Neural crest cell (in vitro differentiated cells): ENCODE measurements at regions not wholly inside any gene's neighbourhood (a gene's known extent, or its start where the extent isn't known, plus 50 kb on each side); places are given as distances from the start of the nearest gene placed in this dataset.

ENCODE experiments used
- DNase-seq: peaks from one replicate; pipeline ENCODE4 v3.0.0; 2021; ENCODE audit warnings: low read depth, mixed read lengths, low spot score
- H3K27ac Mint-ChIP-seq: one replicate; pipeline ENCODE4 v1.8.0; 2021; ENCODE audit warnings: mild to moderate bottlenecking, mixed read lengths; ENCODE audit not compliant: unreplicated experiment
- H3K27me3 Mint-ChIP-seq: 2 replicates; pipeline ENCODE4 v1.8.0; 2021; ENCODE audit warnings: low read depth, mild to moderate bottlenecking, mixed read lengths
- H3K36me3 Mint-ChIP-seq: 2 replicates; pipeline ENCODE4 v1.8.0; 2021; ENCODE audit warnings: low read depth, mild to moderate bottlenecking, mixed read lengths
- H3K4me1 Mint-ChIP-seq: 2 replicates; pipeline ENCODE4 v1.8.0; 2021; ENCODE audit warnings: mixed read lengths
- H3K4me3 Mint-ChIP-seq: one replicate; pipeline ENCODE4 v1.8.0; 2021; ENCODE audit warnings: mild to moderate bottlenecking, mixed read lengths
- H3K9me3 Mint-ChIP-seq: 2 replicates; pipeline ENCODE4 v1.8.0; 2021; ENCODE audit warnings: mixed read lengths
- CTCF ChIP-seq: fragments of 200-600 bp; sonication (generic); conservative IDR thresholded peaks from 2 replicates; pipeline ENCODE4 v1.5.0; 2021; ENCODE audit warnings: antibody characterized with exemption, mild to moderate bottlenecking

DNA sequence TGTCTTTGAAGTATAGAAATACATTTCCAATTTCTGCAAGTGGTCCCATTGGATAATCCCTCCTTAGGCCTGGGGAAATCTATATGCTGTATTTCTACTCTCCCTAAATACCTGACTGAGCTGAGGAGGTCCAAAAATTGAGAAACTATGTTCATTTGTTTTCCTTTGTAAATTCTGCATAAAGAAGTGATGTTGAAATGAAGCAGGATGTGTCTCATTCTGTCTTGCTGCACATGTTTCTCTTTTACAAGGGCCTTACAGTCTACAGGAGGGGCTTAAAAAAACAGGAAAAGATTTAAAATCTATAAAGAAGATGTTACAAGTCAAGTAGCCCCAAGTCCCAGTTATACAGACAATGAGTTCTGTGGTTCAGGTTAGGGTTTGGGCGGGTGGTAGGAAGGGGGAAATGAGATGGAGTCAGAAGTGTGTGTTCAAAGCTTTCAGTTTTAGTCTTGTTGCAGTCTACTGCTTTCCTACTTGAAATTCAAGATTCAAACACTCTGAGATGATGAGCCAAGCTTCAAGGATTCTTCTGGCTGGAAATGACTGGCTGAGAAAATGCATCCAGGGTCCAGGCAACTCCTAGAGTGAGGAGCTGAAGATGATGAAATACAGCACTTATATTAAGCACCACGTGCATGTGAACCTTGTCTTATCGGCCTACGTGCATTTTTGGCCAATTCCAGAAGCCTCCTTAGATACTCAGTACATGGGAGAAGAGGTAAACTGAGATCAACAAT lies 146.3 kb upstream of the CELF4 start:
- no peak overlapping the region for H3K27ac Mint-ChIP-seq
- no peak for DNase-seq
- H3K4me1 Mint-ChIP-seq = no peaks in the 10 kb centered on the region
- H3K36me3 Mint-ChIP-seq = no peaks in the 10 kb centered on the region
- H3K9me3 Mint-ChIP-seq = no peaks in the 10 kb centered on the region
- H3K27me3 Mint-ChIP-seq = no peaks in the 10 kb centered on the region
- H3K4me3 Mint-ChIP-seq = no peak overlapping the region
- TF ChIP-seq CTCF = no peak

- DNase-seq = no peak
- H3K9me3 Mint-ChIP-seq = no peaks in the 10 kb centered on the region
- H3K4me3 Mint-ChIP-seq = no peak overlapping the region
- H3K36me3 Mint-ChIP-seq = no peaks in the 10 kb centered on the region
- no peaks in the 10 kb centered on the region for H3K27me3 Mint-ChIP-seq
- no peak for TF ChIP-seq CTCF
- no peaks in the 10 kb centered on the region for H3K4me1 Mint-ChIP-seq
- H3K27ac Mint-ChIP-seq = no peak overlapping the region
Measured at GRCh38 chr18:37710726-37711125, 145.1 kb upstream of the CELF4 start.

GRCh38 chr18:37709740-37710139 lies 144.1 kb upstream of the CELF4 start:
- no peak overlapping the region for H3K27ac Mint-ChIP-seq
- no peak overlapping the region for H3K4me3 Mint-ChIP-seq
- no peaks in the 10 kb centered on the region for H3K4me1 Mint-ChIP-seq
- H3K36me3 Mint-ChIP-seq = no peaks in the 10 kb centered on the region
- H3K9me3 Mint-ChIP-seq = no peaks in the 10 kb centered on the region
- no peak for TF ChIP-seq CTCF
- no peak for DNase-seq
- no peaks in the 10 kb centered on the region for H3K27me3 Mint-ChIP-seq

DNA sequence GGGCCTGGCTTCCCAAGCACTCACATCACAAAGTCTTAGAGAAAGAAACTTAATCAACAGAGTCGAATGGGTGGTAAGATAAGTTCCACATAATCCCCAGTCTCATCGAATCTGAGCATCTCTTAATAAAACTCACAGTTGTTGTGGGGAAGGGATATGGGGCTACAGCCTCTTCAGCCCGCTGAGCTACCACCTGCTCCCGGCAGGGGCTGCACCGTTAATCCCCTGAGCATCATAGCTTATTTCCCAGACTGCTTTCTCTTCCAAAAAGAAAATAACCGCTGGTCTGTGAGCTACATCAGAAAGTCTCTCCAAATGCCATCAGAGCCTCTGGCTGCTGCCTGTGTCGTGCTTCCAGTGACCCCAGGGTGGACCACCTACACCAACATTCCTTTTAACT lies 139.4 kb upstream of the CELF4 start:
- no peak for DNase-seq
- Mint-ChIP-seq H3K9me3 (no peaks in the 10 kb centered on the region), H3K27me3 (peaks cover 2% of the 10 kb centered on the region), H3K4me3 (no peak overlapping the region), H3K27ac (no peak overlapping the region), H3K36me3 (no peaks in the 10 kb centered on the region), H3K4me1 (no peaks in the 10 kb centered on the region)
- TF ChIP-seq CTCF = no peak

GRCh38 chr18:37702841-37703240 lies 137.2 kb upstream of the CELF4 start:
- H3K27ac Mint-ChIP-seq = peak overlapping the region; percentile 32
- H3K27me3 Mint-ChIP-seq = peaks cover 4% of the 10 kb centered on the region
- no peaks in the 10 kb centered on the region for H3K9me3 Mint-ChIP-seq
- no peaks in the 10 kb centered on the region for H3K4me1 Mint-ChIP-seq
- H3K36me3 Mint-ChIP-seq = no peaks in the 10 kb centered on the region
- no peak for TF ChIP-seq CTCF
- no peak overlapping the region for H3K4me3 Mint-ChIP-seq
- no peak for DNase-seq
